ENCODE measurements at regions not wholly inside any gene's neighbourhood (a gene's known extent, or its start where the extent isn't known, plus 50 kb on each side); places are given as distances from the start of the nearest gene placed in this dataset.

- TF ChIP-seq MAX (IDR thresholded peaks at IDR 0.05) (0 out of 2 replicates have a peak, but pooled peaks have one; percentile 40), EP300 (IDR thresholded peaks at IDR 0.05; ENCODE audit: borderline replicate concordance) (no peak), FOXM1 (IDR thresholded peaks at IDR 0.05; ENCODE audit: borderline replicate concordance, low read depth) (no peak), CREB1 (IDR thresholded peaks at IDR 0.05; ENCODE audit: low read depth) (no peak), CEBPB (IDR thresholded peaks at IDR 0.05) (no peak)
Observed at GRCh38 chr1:98048244-98048643, 127.4 kb upstream of the DPYD start.

Measured in Ishikawa (cell line).